ENCODE measurements at regions not wholly inside any gene's neighbourhood (a gene's known extent, or its start where the extent isn't known, plus 50 kb on each side); places are given as distances from the start of the nearest gene placed in this dataset.

DNA sequence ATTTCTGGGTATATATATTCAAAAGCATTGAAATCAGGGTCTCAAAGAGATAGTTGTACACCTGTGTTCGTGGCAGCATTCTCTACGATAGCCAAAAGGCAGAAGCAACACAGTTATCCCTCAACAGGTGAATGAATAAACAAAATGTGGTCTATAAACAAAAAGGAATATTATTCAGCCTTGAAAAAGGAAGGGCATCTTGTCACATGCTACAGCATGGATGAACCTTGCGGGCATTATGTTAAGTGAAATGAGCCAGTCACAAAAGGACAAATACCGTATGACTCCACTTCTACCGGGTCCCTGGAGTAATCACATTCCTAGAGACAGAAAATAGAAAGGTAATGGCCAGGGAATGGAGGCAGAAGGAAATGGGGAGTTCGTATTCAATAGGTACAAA lies 228.8 kb downstream of the SH3BP4 start:
- TF ChIP-seq, protein P1, sequence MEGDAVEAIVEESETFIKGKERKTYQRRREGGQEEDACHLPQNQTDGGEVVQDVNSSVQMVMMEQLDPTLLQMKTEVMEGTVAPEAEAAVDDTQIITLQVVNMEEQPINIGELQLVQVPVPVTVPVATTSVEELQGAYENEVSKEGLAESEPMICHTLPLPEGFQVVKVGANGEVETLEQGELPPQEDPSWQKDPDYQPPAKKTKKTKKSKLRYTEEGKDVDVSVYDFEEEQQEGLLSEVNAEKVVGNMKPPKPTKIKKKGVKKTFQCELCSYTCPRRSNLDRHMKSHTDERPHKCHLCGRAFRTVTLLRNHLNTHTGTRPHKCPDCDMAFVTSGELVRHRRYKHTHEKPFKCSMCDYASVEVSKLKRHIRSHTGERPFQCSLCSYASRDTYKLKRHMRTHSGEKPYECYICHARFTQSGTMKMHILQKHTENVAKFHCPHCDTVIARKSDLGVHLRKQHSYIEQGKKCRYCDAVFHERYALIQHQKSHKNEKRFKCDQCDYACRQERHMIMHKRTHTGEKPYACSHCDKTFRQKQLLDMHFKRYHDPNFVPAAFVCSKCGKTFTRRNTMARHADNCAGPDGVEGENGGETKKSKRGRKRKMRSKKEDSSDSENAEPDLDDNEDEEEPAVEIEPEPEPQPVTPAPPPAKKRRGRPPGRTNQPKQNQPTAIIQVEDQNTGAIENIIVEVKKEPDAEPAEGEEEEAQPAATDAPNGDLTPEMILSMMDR (IDR thresholded peaks at IDR 0.05; ENCODE audit: low read length), result no peak
- no peak for TF ChIP-seq EZH2 (optimal IDR thresholded peaks at IDR 0.05; ENCODE audit: low read depth, low read length)
- TF ChIP-seq EZH2phosphoT487 (IDR thresholded peaks at IDR 0.05; ENCODE audit: low read length), result no peak

All from MM.1S (cell line).